ENCODE measurements at regions not wholly inside any gene's neighbourhood (a gene's known extent, or its start where the extent isn't known, plus 50 kb on each side); places are given as distances from the start of the nearest gene placed in this dataset.

DNA sequence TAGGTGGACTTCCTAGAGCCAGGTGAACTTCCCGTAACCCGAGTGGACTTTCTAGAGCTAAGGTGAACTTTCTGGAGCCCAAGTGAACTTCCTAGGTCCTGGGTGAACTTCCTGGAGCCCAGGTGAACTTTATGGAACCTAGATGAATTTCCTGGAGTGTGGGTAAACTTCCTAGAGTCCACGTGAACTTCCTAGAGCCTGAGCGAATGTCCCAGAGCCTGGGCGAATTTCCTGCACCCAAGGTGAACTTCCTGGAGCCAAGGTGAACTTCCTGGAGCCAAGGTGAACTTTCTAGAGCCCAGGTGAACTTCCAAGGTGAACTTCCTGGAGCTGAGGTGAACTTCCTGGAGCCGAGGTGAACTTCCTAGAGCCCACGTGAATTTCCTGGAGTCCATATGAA lies 70.0 kb downstream of the RTP5 start:
- Histone ChIP-seq H3K9me3 (ENCODE audit: control insufficient read depth in 1 of 2, insufficient read depth in 1 of 2, low read depth in 1 of 2, low read length in 2 of 2) (no peaks in the 10 kb centered on the region), H3K4me2 (ENCODE audit: low read length) (no peak overlapping the region), H3K36me3 (ENCODE audit: control insufficient read depth in 1 of 2, insufficient read depth in 2 of 2, low read length in 2 of 2) (no peaks in the 10 kb centered on the region), H3K9me2 (ENCODE audit: insufficient read depth) (no peaks in the 10 kb centered on the region), H3K27me3 (ENCODE audit: insufficient read depth, low read length) (no peaks in the 10 kb centered on the region), H3K4me1 (ENCODE audit: control insufficient read depth in 1 of 2, insufficient read depth in 2 of 2, low read length in 2 of 2) (peaks cover 8 to 10% of the 10 kb centered on the region in 2 experiments; a peak in 3 of 4 replicates), H3K9ac (ENCODE audit: low read length) (no peak overlapping the region), H4K20me1 (ENCODE audit: insufficient read depth) (no peaks in the 10 kb centered on the region), H3K79me2 (ENCODE audit: insufficient read depth, low read length) (no peaks in the 10 kb centered on the region), H3K4me3 (replicated peaks in 1 of 2; ENCODE audit: low read depth in 1 of 2, low read length in 2 of 2) (no peak overlapping the region), H3K27ac (ENCODE audit: low read depth, low read length) (no peak overlapping the region), H2AFZ (ENCODE audit: low read depth, low read length, poor library complexity, severe bottlenecking) (no peak overlapping the region)
- intact Hi-C loops (cut with micrococcal nuclease), result no loop called here
- CTCF ChIA-PET, result no interaction called here
- ATAC-seq (no peak), DNase-seq (ENCODE audit: low read depth, low spot score) (no peak)
- no TSS peak for BruUV-seq (replicated peaks)
- POLR2A ChIA-PET, result no interaction called here
- RAD21 ChIA-PET (ENCODE audit: low non-redundant PET in 1 of 2, low total read pairs in 2 of 2, uncharacterized antibody in 2 of 2, unreplicated experiment in 2 of 2), result no interaction called here
- TF ChIP-seq TCF7L2 (IDR thresholded peaks at IDR 0.05; ENCODE audit: borderline replicate concordance, extremely low read depth, insufficient read depth, insufficient read length), result no peak
- TF ChIP-seq, protein P1, sequence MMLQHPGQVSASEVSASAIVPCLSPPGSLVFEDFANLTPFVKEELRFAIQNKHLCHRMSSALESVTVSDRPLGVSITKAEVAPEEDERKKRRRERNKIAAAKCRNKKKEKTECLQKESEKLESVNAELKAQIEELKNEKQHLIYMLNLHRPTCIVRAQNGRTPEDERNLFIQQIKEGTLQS (IDR thresholded peaks at IDR 0.05), result no peak
- no peak for TF ChIP-seq ELF1 (IDR thresholded peaks at IDR 0.05; ENCODE audit: borderline replicate concordance, low read depth)
- TF ChIP-seq RAD21 (IDR thresholded peaks at IDR 0.05; ENCODE audit: low read depth), result no peak
- TF ChIP-seq, protein P2, sequence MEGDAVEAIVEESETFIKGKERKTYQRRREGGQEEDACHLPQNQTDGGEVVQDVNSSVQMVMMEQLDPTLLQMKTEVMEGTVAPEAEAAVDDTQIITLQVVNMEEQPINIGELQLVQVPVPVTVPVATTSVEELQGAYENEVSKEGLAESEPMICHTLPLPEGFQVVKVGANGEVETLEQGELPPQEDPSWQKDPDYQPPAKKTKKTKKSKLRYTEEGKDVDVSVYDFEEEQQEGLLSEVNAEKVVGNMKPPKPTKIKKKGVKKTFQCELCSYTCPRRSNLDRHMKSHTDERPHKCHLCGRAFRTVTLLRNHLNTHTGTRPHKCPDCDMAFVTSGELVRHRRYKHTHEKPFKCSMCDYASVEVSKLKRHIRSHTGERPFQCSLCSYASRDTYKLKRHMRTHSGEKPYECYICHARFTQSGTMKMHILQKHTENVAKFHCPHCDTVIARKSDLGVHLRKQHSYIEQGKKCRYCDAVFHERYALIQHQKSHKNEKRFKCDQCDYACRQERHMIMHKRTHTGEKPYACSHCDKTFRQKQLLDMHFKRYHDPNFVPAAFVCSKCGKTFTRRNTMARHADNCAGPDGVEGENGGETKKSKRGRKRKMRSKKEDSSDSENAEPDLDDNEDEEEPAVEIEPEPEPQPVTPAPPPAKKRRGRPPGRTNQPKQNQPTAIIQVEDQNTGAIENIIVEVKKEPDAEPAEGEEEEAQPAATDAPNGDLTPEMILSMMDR (IDR thresholded peaks at IDR 0.05 in 2 of 3, conservative IDR thresholded peaks at IDR 0.05 in 1 of 3; ENCODE audit: borderline replicate concordance in 1 of 3, insufficient read depth in 1 of 3, low read depth in 2 of 3, low read length in 2 of 3), result no peak
- TF ChIP-seq JUND (IDR thresholded peaks at IDR 0.05), result no peak
- no peak for TF ChIP-seq SRF (IDR thresholded peaks at IDR 0.05; ENCODE audit: low read depth)
- TF ChIP-seq EZH2 (IDR thresholded peaks at IDR 0.05), result no peak
- no peak for TF ChIP-seq SP1 (IDR thresholded peaks at IDR 0.05; ENCODE audit: low read depth)

DNA sequence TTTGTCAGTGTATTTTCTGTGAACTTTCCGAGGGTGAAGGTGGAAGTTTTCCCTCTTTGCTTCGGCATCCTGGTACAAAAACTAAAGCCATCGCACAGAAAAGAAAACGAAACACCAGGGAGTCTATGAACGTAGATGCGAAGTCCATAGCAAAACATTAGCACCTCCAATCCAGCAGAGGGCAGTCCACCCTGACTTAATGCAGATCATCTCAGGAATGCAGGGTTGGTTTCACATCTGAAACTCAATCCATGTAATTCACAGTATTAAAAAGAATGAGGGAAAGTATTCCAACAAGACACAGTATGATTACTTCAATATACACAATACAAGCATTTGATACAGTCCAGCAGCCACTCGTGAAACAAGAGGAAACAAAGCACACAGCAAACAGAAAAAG lies 70.8 kb downstream of the RTP5 start:
- peak; percentile 65; the same call in 1 of the 2 replicates for ATAC-seq
- H3K27ac ChIP-seq (ENCODE audit: low read depth, low read length), result no peak overlapping the region
- intact Hi-C loops (cut with micrococcal nuclease), result no loop called here
- no TSS peak for BruUV-seq (replicated peaks)
- H4K20me1 ChIP-seq (ENCODE audit: insufficient read depth), result no peaks in the 10 kb centered on the region
- no peaks in the 10 kb centered on the region for H3K9me3 ChIP-seq (ENCODE audit: control insufficient read depth in 1 of 2, insufficient read depth in 1 of 2, low read depth in 1 of 2, low read length in 2 of 2)
- no peaks in the 10 kb centered on the region for H3K36me3 ChIP-seq (ENCODE audit: control insufficient read depth in 1 of 2, insufficient read depth in 2 of 2, low read length in 2 of 2)
- no peak overlapping the region for H3K4me3 ChIP-seq (replicated peaks in 1 of 2; ENCODE audit: low read depth in 1 of 2, low read length in 2 of 2)
- ChIA-PET POLR2A (no interaction called here), RAD21 (ENCODE audit: low non-redundant PET in 1 of 2, low total read pairs in 2 of 2, uncharacterized antibody in 2 of 2, unreplicated experiment in 2 of 2) (no interaction called here), CTCF (no interaction called here)
- no peak overlapping the region for H2AFZ ChIP-seq (ENCODE audit: low read depth, low read length, poor library complexity, severe bottlenecking)
- no peak overlapping the region for H3K4me2 ChIP-seq (ENCODE audit: low read length)
- H3K9me2 ChIP-seq (ENCODE audit: insufficient read depth), result no peaks in the 10 kb centered on the region
- no peaks in the 10 kb centered on the region for H3K27me3 ChIP-seq (ENCODE audit: insufficient read depth, low read length)
- H3K4me1 ChIP-seq (ENCODE audit: control insufficient read depth in 1 of 2, insufficient read depth in 2 of 2, low read length in 2 of 2), result peaks cover 3 to 5% of the 10 kb centered on the region in 2 experiments; a peak in 3 of 4 replicates
- peak; percentile 8 for DNase-seq (ENCODE audit: low read depth, low spot score)
- H3K79me2 ChIP-seq (ENCODE audit: insufficient read depth, low read length), result no peaks in the 10 kb centered on the region
- no peak overlapping the region for H3K9ac ChIP-seq (ENCODE audit: low read length)
- TF ChIP-seq FOSL1 (IDR thresholded peaks at IDR 0.05; ENCODE audit: low read depth), result no peak
- no peak for TF ChIP-seq YY1 (IDR thresholded peaks at IDR 0.05; ENCODE audit: extremely low read depth, insufficient replicate concordance, low read depth, low read length)
- TF ChIP-seq, protein P1 (IDR thresholded peaks at IDR 0.05), result no peak
- TF ChIP-seq JUND (IDR thresholded peaks at IDR 0.05), result no peak
- no peak for TF ChIP-seq POLR2A (IDR thresholded peaks at IDR 0.05; ENCODE audit: borderline replicate concordance, extremely low read depth, insufficient read depth, insufficient read length)
- TF ChIP-seq, protein P3, sequence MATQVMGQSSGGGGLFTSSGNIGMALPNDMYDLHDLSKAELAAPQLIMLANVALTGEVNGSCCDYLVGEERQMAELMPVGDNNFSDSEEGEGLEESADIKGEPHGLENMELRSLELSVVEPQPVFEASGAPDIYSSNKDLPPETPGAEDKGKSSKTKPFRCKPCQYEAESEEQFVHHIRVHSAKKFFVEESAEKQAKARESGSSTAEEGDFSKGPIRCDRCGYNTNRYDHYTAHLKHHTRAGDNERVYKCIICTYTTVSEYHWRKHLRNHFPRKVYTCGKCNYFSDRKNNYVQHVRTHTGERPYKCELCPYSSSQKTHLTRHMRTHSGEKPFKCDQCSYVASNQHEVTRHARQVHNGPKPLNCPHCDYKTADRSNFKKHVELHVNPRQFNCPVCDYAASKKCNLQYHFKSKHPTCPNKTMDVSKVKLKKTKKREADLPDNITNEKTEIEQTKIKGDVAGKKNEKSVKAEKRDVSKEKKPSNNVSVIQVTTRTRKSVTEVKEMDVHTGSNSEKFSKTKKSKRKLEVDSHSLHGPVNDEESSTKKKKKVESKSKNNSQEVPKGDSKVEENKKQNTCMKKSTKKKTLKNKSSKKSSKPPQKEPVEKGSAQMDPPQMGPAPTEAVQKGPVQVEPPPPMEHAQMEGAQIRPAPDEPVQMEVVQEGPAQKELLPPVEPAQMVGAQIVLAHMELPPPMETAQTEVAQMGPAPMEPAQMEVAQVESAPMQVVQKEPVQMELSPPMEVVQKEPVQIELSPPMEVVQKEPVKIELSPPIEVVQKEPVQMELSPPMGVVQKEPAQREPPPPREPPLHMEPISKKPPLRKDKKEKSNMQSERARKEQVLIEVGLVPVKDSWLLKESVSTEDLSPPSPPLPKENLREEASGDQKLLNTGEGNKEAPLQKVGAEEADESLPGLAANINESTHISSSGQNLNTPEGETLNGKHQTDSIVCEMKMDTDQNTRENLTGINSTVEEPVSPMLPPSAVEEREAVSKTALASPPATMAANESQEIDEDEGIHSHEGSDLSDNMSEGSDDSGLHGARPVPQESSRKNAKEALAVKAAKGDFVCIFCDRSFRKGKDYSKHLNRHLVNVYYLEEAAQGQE (IDR thresholded peaks at IDR 0.05; ENCODE audit: low read depth), result no peak
- TF ChIP-seq ZFX (IDR thresholded peaks at IDR 0.05), result no peak
- no peak for TF ChIP-seq SIN3A (IDR thresholded peaks at IDR 0.05; ENCODE audit: low read depth)
- peak; percentile 38; the same call in 1 of the 2 replicates for TF ChIP-seq RAD21 (IDR thresholded peaks at IDR 0.05; ENCODE audit: low read depth)
